LNCaP clone FGC (cell line): ENCODE measurements at regions not wholly inside any gene's neighbourhood (a gene's known extent, or its start where the extent isn't known, plus 50 kb on each side); places are given as distances from the start of the nearest gene placed in this dataset.
"Not testable (repeated sequence)": the region's sequence is repeated elsewhere in the genome, so short reads cannot be mapped to it uniquely, and the experiment has no call there.

ENCODE experiments used
- DNase-seq: peaks from one replicate; pipeline ENCODE4 v3.0.0-alpha.2; 2011; ENCODE audit warnings: low read depth
- H3K4me3 ChIP-seq: 2 replicates; pipeline ENCODE4 v1.5.1; 2011; ENCODE audit warnings: mild to moderate bottlenecking, low read depth, low read length, control low read depth
- CTCF ChIP-seq: IDR thresholded peaks from 2 replicates; pipeline ENCODE4 v1.5.1; 2012; ENCODE audit warnings: mild to moderate bottlenecking; ENCODE audit not compliant: control insufficient read depth, insufficient read depth; ENCODE audit errors: extremely low read depth

GRCh38 chr7:149704507-149704906 lies 68.9 kb downstream of the ZNF467 start:
- no peak for DNase-seq
- H3K4me3 ChIP-seq, result no peak overlapping the region
- no peak for TF ChIP-seq CTCF

- no peak overlapping the region for H3K4me3 ChIP-seq
- no peak for DNase-seq
- TF ChIP-seq CTCF, result no peak
Measured at GRCh38 chr7:149703044-149703650, 70.2 kb downstream of the ZNF467 start.

GRCh38 chr7:149701495-149702240 lies 71.7 kb downstream of the ZNF467 start:
- no peak overlapping the region for H3K4me3 ChIP-seq
- no peak for DNase-seq
- TF ChIP-seq CTCF, result no peak

GRCh38 chr7:149697767-149698166 lies 75.6 kb downstream of the ZNF467 start:
- not testable (repeated sequence) for H3K4me3 ChIP-seq, DNase-seq

- DNase-seq, result no peak
- no peak overlapping the region for H3K4me3 ChIP-seq
- TF ChIP-seq CTCF, result no peak
Measured at GRCh38 chr7:149696280-149696679, 77.1 kb downstream of the ZNF467 start.

GRCh38 chr7:149692557-149692982 lies 80.8 kb downstream of the ZNF467 start:
- H3K4me3 ChIP-seq, result no peak overlapping the region
- DNase-seq, result no peak
- no peak for TF ChIP-seq CTCF

GRCh38 chr7:149692056-149692455 lies 81.3 kb downstream of the ZNF467 start:
- H3K4me3 ChIP-seq, result no peak overlapping the region
- no peak for TF ChIP-seq CTCF

More at GRCh38 chr7:149692056-149692455, 81.3 kb downstream of the ZNF467 start:
- DNase-seq, result no peak
